ENCODE measurements at regions not wholly inside any gene's neighbourhood (a gene's known extent, or its start where the extent isn't known, plus 50 kb on each side); places are given as distances from the start of the nearest gene placed in this dataset.

DNA sequence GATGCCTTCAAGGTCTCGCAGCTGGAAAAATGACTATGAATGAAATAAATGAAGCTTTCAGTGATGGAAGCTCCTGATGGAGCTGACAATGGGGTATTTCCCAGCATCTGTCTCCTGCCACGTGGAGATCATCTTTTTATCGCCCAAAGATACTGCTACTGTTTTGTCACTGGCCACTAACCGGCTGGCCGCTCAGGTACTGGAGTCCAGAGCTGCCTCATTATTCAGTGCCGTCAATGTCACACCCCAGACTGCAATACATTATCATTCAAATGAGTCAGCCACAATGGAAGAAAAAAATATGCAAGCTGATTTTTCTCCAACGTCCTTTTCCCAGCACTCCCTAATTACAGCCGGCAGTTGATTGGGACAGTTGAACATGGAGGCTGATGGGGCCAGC lies 280.4 kb downstream of the ZSWIM6 start:
- FAIRE-seq, result no peak
- Histone ChIP-seq H3K4me2 (ENCODE audit: insufficient read depth, low read length) (no peak overlapping the region), H4K20me1 (replicated peaks; ENCODE audit: control insufficient read depth, extremely low read depth, insufficient read depth, low read length) (no peaks in the 10 kb centered on the region), H3K9me1 (replicated peaks; ENCODE audit: control insufficient read depth, extremely low read depth, insufficient read depth, low read length) (no peaks in the 10 kb centered on the region), H3K4me3 (replicated peaks in 1 of 3; ENCODE audit: insufficient read depth in 1 of 3, low read depth in 1 of 3, low read length in 3 of 3) (no peak overlapping the region), H3K27ac (ENCODE audit: insufficient read depth, low read depth, low read length) (no peak overlapping the region), H3K27me3 (ENCODE audit: control insufficient read depth in 2 of 2, insufficient read depth in 2 of 2, low read length in 2 of 2) (peaks cover 19 to 24% of the 10 kb centered on the region in 2 experiments), H3K9ac (replicated peaks; ENCODE audit: extremely low read depth, insufficient read depth, low read length) (no peak overlapping the region), H2AFZ (ENCODE audit: low read depth, low read length) (no peak overlapping the region), H3K36me3 (ENCODE audit: control insufficient read depth in 2 of 2, extremely low read depth in 1 of 2, insufficient read depth in 2 of 2, low read length in 2 of 2) (no peaks in the 10 kb centered on the region), H3K9me3 (replicated peaks; ENCODE audit: control insufficient read depth, insufficient read depth, low read length) (no peaks in the 10 kb centered on the region), H3K79me2 (ENCODE audit: control insufficient read depth, insufficient read depth, low read length) (no peaks in the 10 kb centered on the region), H3K4me1 (ENCODE audit: control insufficient read depth, extremely low read depth, insufficient read depth, low read length) (no peaks in the 10 kb centered on the region)
- intact Hi-C loops (cut with micrococcal nuclease), result no loop called here
- dilution Hi-C loops (cut with MboI; ENCODE audit: extremely low pct_ligation_motif_present, low sequenced_read_pairs), result no loop called here
- DNase-seq (ENCODE audit: low read depth, low spot score), result no peak
- ChIA-PET POLR2A (no interaction called here), CTCF (interaction anchor here (1.1 to 1.2 kb wide), 2 partner anchors 17 to 652 kb away, joined by 3 read pairs; no protein-coding TSS in a partner anchor)
- TF ChIP-seq JUN (IDR thresholded peaks at IDR 0.05; ENCODE audit: borderline replicate concordance, insufficient read depth, insufficient read length, low read depth), result no peak
- TF ChIP-seq EZH2 (IDR thresholded peaks at IDR 0.05; ENCODE audit: borderline replicate concordance, low read depth, low read length, severe bottlenecking), result no peak
- TF ChIP-seq POLR2AphosphoS5 (IDR thresholded peaks at IDR 0.05; ENCODE audit: insufficient read depth, low read depth, low read length), result no peak
- TF ChIP-seq MYC (IDR thresholded peaks at IDR 0.05; ENCODE audit: low read depth, low read length), result no peak
- TF ChIP-seq POLR2A (IDR thresholded peaks at IDR 0.05; ENCODE audit: low read depth, low read length), result no peak
- TF ChIP-seq, protein P1, sequence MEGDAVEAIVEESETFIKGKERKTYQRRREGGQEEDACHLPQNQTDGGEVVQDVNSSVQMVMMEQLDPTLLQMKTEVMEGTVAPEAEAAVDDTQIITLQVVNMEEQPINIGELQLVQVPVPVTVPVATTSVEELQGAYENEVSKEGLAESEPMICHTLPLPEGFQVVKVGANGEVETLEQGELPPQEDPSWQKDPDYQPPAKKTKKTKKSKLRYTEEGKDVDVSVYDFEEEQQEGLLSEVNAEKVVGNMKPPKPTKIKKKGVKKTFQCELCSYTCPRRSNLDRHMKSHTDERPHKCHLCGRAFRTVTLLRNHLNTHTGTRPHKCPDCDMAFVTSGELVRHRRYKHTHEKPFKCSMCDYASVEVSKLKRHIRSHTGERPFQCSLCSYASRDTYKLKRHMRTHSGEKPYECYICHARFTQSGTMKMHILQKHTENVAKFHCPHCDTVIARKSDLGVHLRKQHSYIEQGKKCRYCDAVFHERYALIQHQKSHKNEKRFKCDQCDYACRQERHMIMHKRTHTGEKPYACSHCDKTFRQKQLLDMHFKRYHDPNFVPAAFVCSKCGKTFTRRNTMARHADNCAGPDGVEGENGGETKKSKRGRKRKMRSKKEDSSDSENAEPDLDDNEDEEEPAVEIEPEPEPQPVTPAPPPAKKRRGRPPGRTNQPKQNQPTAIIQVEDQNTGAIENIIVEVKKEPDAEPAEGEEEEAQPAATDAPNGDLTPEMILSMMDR (IDR thresholded peaks at IDR 0.05; ENCODE audit: extremely low read depth in 1 of 2, insufficient read depth in 1 of 2, low read depth in 1 of 2, low read length in 2 of 2), result no peak
- TF ChIP-seq FOS (IDR thresholded peaks at IDR 0.05; ENCODE audit: borderline replicate concordance, insufficient read depth, low read length), result no peak
- no peak for TF ChIP-seq GATA2 (IDR thresholded peaks at IDR 0.05; ENCODE audit: insufficient read depth, insufficient read length, low read depth, low read length)
- TF ChIP-seq, protein P2, sequence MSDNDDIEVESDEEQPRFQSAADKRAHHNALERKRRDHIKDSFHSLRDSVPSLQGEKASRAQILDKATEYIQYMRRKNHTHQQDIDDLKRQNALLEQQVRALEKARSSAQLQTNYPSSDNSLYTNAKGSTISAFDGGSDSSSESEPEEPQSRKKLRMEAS (IDR thresholded peaks at IDR 0.05; ENCODE audit: insufficient read depth, insufficient read length), result no peak
- BruUV-seq (replicated peaks), result no TSS peak
